Peyer's patch (tissue), 4 donors: ENCODE measurements at regions not wholly inside any gene's neighbourhood (a gene's known extent, or its start where the extent isn't known, plus 50 kb on each side); places are given as distances from the start of the nearest gene placed in this dataset.

Source experiments
- DNase-seq, 3 donors: peaks; one replicate each; pipeline ENCODE4 v3.0.0-alpha.2; 2017 to 2019
- H3K27ac ChIP-seq, 4 donors: fragments of 200-600 bp; sonication (generic); one replicate each; pipeline ENCODE4 v1.5.1; 2016 to 2019
- H3K27me3 ChIP-seq, 2 donors: fragments of 200-600 bp; sonication (generic); one replicate each; pipeline ENCODE4 v1.5.1; 2019
- H3K36me3 ChIP-seq, 3 donors: fragments of 200-600 bp; sonication (generic); one replicate each; pipeline ENCODE4 v1.5.1; 2016 to 2019
- H3K4me1 ChIP-seq, 4 donors: fragments of 200-600 bp; sonication (generic); one replicate each; pipeline ENCODE4 v1.5.1; 2016 to 2019
- H3K4me3 ChIP-seq, 4 donors: fragments of 200-600 bp; sonication (generic); 1 replicate in 3 of 4; 2 replicates in 1 of 4; pipeline ENCODE4 v1.5.1; 2016 to 2019; ENCODE audit warnings: mild to moderate bottlenecking in 1 of 4
- H3K9me3 ChIP-seq, 4 donors: fragments of 200-600 bp; sonication (generic); one replicate each; pipeline ENCODE4 v1.5.1; 2016 to 2019; ENCODE audit warnings: mild to moderate bottlenecking in 1 of 4
- CTCF ChIP-seq, 6 experiments: fragments of 450-650 bp in 4 of 6; fragments of 200-600 bp in 2 of 6; sonication (generic) in 1 of 6; IDR thresholded peaks; one replicate each; pipeline ENCODE4 v1.5.1; 2017 to 2019; ENCODE audit warnings: antibody characterized with exemption in 6 of 6, mild to moderate bottlenecking in 3 of 6, moderate library complexity in 1 of 6
- POLR2A ChIP-seq, 2 donors: fragments of 450-650 bp; IDR thresholded peaks; one replicate each; pipeline ENCODE4 v1.5.1; 2017; ENCODE audit warnings: antibody characterized with exemption in 2 of 2, mild to moderate bottlenecking in 2 of 2, moderate library complexity in 2 of 2

DNA sequence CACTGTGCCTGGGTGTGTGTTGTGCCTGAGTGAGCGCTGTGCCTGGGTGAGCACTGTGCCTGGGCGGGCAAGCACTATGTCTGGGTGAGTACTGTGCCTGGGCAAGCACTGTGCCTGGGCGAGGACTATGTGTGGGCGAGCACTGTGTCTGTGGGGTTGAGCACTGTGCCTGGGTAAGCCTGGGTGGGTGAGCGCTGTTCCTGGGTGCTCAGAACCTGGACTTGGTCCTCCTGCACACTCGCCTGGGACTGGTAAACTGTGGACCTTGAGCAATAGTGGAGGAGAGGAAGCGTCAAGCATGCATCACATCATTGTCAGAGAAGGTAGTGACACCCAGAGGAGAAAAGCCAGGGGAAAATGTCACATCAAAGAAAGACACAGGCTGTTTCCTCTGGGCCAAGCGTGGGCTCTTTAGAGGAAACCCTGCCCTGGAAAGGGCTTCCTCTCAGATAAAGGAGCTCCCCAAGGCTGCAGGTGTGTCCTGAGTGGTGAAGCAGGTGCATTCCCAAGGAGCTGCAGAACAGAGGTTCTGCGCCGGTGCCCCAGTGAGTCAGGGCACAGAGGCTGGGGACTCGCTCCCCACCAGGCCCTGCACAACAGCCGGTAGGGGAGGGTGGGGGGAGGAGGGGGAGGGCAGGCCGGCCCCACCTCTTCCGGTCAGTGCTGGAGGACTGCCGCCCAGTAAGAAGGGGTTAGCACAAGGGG, 141.2 kb downstream of the TEX29 start:
- no peaks in the 10 kb centered on the region for H3K4me1 ChIP-seq
- no peak overlapping the region for H3K27ac ChIP-seq
- peaks cover 0 to 6% of the 10 kb centered on the region in 2 donors for H3K27me3 ChIP-seq
- no peak for TF ChIP-seq CTCF (IDR thresholded peaks at IDR 0.05)
- no peak for TF ChIP-seq POLR2A (IDR thresholded peaks at IDR 0.05)
- no peaks in the 10 kb centered on the region for H3K36me3 ChIP-seq
- H3K4me3 ChIP-seq: no peak overlapping the region
- DNase-seq: peak in 1 of 3 donors; percentile 24
- H3K9me3 ChIP-seq: no peaks in the 10 kb centered on the region

GRCh38 chr13:111462221-111462764, 141.9 kb downstream of the TEX29 start:
- peaks cover 0 to 6% of the 10 kb centered on the region in 2 donors for H3K27me3 ChIP-seq
- TF ChIP-seq CTCF (IDR thresholded peaks at IDR 0.05) (no peak), POLR2A (IDR thresholded peaks at IDR 0.05) (no peak)

GRCh38 chr13:111462944-111463343, 142.5 kb downstream of the TEX29 start:
- Histone ChIP-seq H3K4me1 (no peaks in the 10 kb centered on the region), H3K36me3 (no peaks in the 10 kb centered on the region), H3K27me3 (peaks cover 0 to 6% of the 10 kb centered on the region in 2 donors), H3K9me3 (no peaks in the 10 kb centered on the region), H3K27ac (no peak overlapping the region), H3K4me3 (no peak overlapping the region)
- TF ChIP-seq POLR2A (IDR thresholded peaks at IDR 0.05): no peak
- TF ChIP-seq CTCF (IDR thresholded peaks at IDR 0.05): no peak
- DNase-seq: no peak

More at GRCh38 chr13:111462221-111462764, 141.9 kb downstream of the TEX29 start:
- no peaks in the 10 kb centered on the region for H3K4me1 ChIP-seq
- no peak overlapping the region for H3K4me3 ChIP-seq
- H3K36me3 ChIP-seq: no peaks in the 10 kb centered on the region
- H3K9me3 ChIP-seq: no peaks in the 10 kb centered on the region
- H3K27ac ChIP-seq: no peak overlapping the region
- peak in 1 of 3 donors; percentile 16 for DNase-seq

DNA sequence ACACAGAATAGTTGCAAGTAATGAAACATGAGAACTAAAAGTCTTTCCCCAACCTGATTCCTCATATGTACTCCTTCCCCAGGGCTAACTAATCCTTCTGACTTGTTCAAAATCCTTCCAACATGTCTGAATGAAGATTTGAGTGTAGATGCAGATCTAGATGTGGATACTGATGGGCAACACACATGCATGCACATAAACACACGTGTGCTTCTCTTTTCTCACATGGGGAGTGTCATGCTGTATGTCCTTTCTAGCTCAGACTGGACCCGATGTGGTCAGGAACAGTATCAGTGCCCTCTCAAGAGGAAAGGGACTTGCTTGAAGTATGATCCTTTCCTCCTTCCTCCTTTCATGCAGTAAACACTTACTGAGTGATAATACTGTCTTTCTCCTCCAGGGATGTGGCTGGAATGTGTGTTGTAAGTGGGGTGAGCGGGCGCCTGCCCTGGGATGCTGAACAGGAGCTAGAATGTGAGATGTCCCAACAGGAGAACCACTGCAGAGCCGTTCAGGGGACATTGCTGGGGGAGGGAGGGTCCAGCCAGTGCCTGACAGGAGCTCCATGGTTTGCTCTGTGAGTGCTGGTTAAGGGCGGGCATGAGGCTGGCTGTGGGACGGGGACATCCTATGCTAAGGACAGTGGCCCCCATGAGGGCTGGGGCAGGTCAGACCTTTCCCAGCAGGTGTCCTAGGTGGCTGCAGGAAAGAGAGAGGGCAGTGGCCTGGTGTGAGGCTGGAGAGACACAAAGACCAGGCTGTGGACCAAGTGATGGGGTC, 146.9 kb downstream of the TEX29 start:
- no peak overlapping the region for H3K4me3 ChIP-seq
- H3K9me3 ChIP-seq: no peaks in the 10 kb centered on the region
- no peak overlapping the region for H3K27ac ChIP-seq
- peaks cover 0 to 6% of the 10 kb centered on the region in 2 donors for H3K27me3 ChIP-seq
- H3K36me3 ChIP-seq: no peaks in the 10 kb centered on the region
- TF ChIP-seq CTCF (IDR thresholded peaks at IDR 0.05): no peak
- TF ChIP-seq POLR2A (IDR thresholded peaks at IDR 0.05): no peak
- DNase-seq: peak in 1 of 3 donors; percentile 21
- no peaks in the 10 kb centered on the region for H3K4me1 ChIP-seq

DNA sequence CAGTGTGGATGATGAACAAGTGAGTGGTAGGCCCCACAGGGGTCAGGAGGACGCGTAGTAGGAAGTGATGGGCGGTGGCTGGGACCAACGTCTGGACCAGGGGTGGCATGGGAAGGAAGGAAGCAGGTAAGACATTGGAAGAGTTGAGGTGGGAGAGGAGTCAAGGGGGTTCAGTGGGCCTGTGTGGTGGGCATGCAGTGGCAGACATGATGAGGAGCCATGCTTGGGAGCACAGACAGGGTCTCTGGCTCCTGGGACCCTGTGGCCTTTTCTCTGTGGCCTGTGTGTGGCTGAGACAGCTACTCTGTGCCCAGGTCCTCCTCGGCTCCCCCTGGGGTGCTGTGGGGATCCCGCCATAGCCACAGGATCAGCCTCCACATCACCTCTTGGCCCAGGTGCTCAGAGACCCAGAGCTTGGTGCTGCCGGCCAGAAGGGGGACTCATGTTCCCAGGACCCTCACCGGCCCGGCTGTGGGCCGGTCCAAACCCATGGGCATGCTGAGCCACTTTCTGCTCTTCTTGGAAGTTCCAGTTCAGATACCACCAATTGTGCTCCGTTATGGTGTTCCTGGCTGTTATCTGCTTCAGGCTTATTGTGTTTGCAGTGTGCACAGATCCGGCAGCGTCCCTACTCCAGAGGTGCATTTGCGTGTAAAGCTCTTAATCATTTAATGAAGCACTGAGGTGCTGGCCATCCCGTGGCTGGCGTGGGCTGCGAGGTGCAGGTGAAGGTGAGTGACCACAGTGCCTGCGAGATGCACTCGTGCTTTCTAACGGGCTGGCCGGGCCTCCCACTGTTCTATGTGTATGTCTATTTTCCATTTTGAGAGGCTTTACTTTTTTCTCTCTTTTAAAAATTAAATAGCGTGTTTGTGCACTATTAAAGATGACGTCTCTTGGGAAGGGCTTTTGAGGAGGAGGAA, 147.9 kb downstream of the TEX29 start:
- H3K4me1 ChIP-seq: no peaks in the 10 kb centered on the region
- no peak overlapping the region for H3K27ac ChIP-seq
- H3K9me3 ChIP-seq: no peaks in the 10 kb centered on the region
- H3K4me3 ChIP-seq: no peak overlapping the region
- TF ChIP-seq POLR2A (IDR thresholded peaks at IDR 0.05) (no peak), CTCF (IDR thresholded peaks at IDR 0.05) (no peak)
- no peak for DNase-seq
- peaks cover 0 to 6% of the 10 kb centered on the region in 2 donors for H3K27me3 ChIP-seq
- H3K36me3 ChIP-seq: no peaks in the 10 kb centered on the region
